ENCODE measurements at regions not wholly inside any gene's neighbourhood (a gene's known extent, or its start where the extent isn't known, plus 50 kb on each side); places are given as distances from the start of the nearest gene placed in this dataset.

GRCh38 chr3:113129168-113129567 lies 82.2 kb upstream of the BOC start:
- no peak for TF ChIP-seq CTCF (IDR thresholded peaks at IDR 0.05)
- TF ChIP-seq POLR2AphosphoS5 (IDR thresholded peaks at IDR 0.05): no peak
- TF ChIP-seq EP300 (IDR thresholded peaks at IDR 0.05; ENCODE audit: low read depth): no peak

Measured in transverse colon (tissue), 4 donors.